ENCODE measurements at regions not wholly inside any gene's neighbourhood (a gene's known extent, or its start where the extent isn't known, plus 50 kb on each side); places are given as distances from the start of the nearest gene placed in this dataset.
"Not testable (repeated sequence)": the region's sequence is repeated elsewhere in the genome, so short reads cannot be mapped to it uniquely, and the experiment has no call there.

- Histone ChIP-seq H3K27me3 (replicated peaks; ENCODE audit: insufficient read depth) (no peaks in the 10 kb centered on the region), H4K20me1 (ENCODE audit: insufficient read depth) (no peaks in the 10 kb centered on the region), H3K9me3 (ENCODE audit: low read depth) (no peaks in the 10 kb centered on the region), H3F3A (ENCODE audit: insufficient read depth) (no peaks in the 10 kb centered on the region), H3K9ac (no peak overlapping the region), H3K27ac (no peak overlapping the region), H3K4me2 (ENCODE audit: unreplicated experiment) (no peak overlapping the region), H3K36me3 (ENCODE audit: low read depth) (no peaks in the 10 kb centered on the region), H2AFZ (no peak overlapping the region), H3K79me2 (ENCODE audit: insufficient read depth) (no peaks in the 10 kb centered on the region), H3K4me1 (ENCODE audit: insufficient read depth) (no peaks in the 10 kb centered on the region), H3K9me2 (ENCODE audit: insufficient read depth) (no peaks in the 10 kb centered on the region), H3K4me3 (no peak overlapping the region)
- no peak for DNase-seq
- in situ Hi-C loops (cut with MboI) = no loop called here
- 62 to 63% methylated on average over 3 of the region's 3 CpGs for WGBS, 2 experiments (ENCODE audit: low coverage in 1 of 2, low lambda C conversion rate in 2 of 2, missing lambda C conversion rate in 2 of 2)
- TF ChIP-seq EZH2phosphoT487 (IDR thresholded peaks at IDR 0.05; ENCODE audit: insufficient read depth, low read depth) (no peak), EZH2 (IDR thresholded peaks at IDR 0.05; ENCODE audit: insufficient read depth, poor library complexity, severe bottlenecking) (no peak)
Measured at GRCh38 chr4:173991814-173992213, 291.7 kb downstream of the FBXO8 start.

GRCh38 chr4:173991316-173991715 is 292.2 kb downstream of the FBXO8 start:
- WGBS, 2 experiments (ENCODE audit: low coverage in 1 of 2, low lambda C conversion rate in 2 of 2, missing lambda C conversion rate in 2 of 2) = 78 to 83% methylated on average over 1 of the region's 1 CpG
- Histone ChIP-seq H3K4me1 (ENCODE audit: insufficient read depth) (no peaks in the 10 kb centered on the region), H3K79me2 (ENCODE audit: insufficient read depth) (no peaks in the 10 kb centered on the region), H3K4me2 (ENCODE audit: unreplicated experiment) (no peak overlapping the region), H3K27ac (no peak overlapping the region), H3K4me3 (no peak overlapping the region), H3K36me3 (ENCODE audit: low read depth) (no peaks in the 10 kb centered on the region), H3K9me3 (ENCODE audit: low read depth) (no peaks in the 10 kb centered on the region), H3K9ac (no peak overlapping the region), H3F3A (ENCODE audit: insufficient read depth) (no peaks in the 10 kb centered on the region), H3K27me3 (replicated peaks; ENCODE audit: insufficient read depth) (no peaks in the 10 kb centered on the region), H4K20me1 (ENCODE audit: insufficient read depth) (no peaks in the 10 kb centered on the region), H2AFZ (no peak overlapping the region), H3K9me2 (ENCODE audit: insufficient read depth) (no peaks in the 10 kb centered on the region)
- in situ Hi-C loops (cut with MboI) = no loop called here
- no peak for DNase-seq
- TF ChIP-seq EZH2phosphoT487 (IDR thresholded peaks at IDR 0.05; ENCODE audit: insufficient read depth, low read depth) = no peak

GRCh38 chr4:173990869-173991210 is 292.6 kb downstream of the FBXO8 start:
- Histone ChIP-seq H3K4me1 (ENCODE audit: insufficient read depth) (no peaks in the 10 kb centered on the region), H3F3A (ENCODE audit: insufficient read depth) (no peaks in the 10 kb centered on the region), H3K9me2 (ENCODE audit: insufficient read depth) (no peaks in the 10 kb centered on the region), H3K36me3 (ENCODE audit: low read depth) (no peaks in the 10 kb centered on the region), H3K4me2 (ENCODE audit: unreplicated experiment) (no peak overlapping the region), H3K4me3 (no peak overlapping the region), H4K20me1 (ENCODE audit: insufficient read depth) (no peaks in the 10 kb centered on the region), H3K79me2 (ENCODE audit: insufficient read depth) (no peaks in the 10 kb centered on the region), H3K9me3 (ENCODE audit: low read depth) (no peaks in the 10 kb centered on the region), H2AFZ (no peak overlapping the region), H3K27ac (no peak overlapping the region), H3K9ac (no peak overlapping the region), H3K27me3 (replicated peaks; ENCODE audit: insufficient read depth) (no peaks in the 10 kb centered on the region)
- in situ Hi-C loops (cut with MboI) = no loop called here
- WGBS, 2 experiments (ENCODE audit: low coverage in 1 of 2, low lambda C conversion rate in 2 of 2, missing lambda C conversion rate in 2 of 2) = 78 to 82% methylated on average over 9 of the region's 9 CpGs
- no peak for TF ChIP-seq EZH2phosphoT487 (IDR thresholded peaks at IDR 0.05; ENCODE audit: insufficient read depth, low read depth)
- TF ChIP-seq EZH2 (IDR thresholded peaks at IDR 0.05; ENCODE audit: insufficient read depth, poor library complexity, severe bottlenecking) = no peak
- DNase-seq = no peak

GRCh38 chr4:173990126-173990868 is 293.2 kb downstream of the FBXO8 start:
- Histone ChIP-seq H3K4me1 (ENCODE audit: insufficient read depth) (no peaks in the 10 kb centered on the region), H3K4me3 (no peak overlapping the region), H3K9me2 (ENCODE audit: insufficient read depth) (no peaks in the 10 kb centered on the region), H3K36me3 (ENCODE audit: low read depth) (no peaks in the 10 kb centered on the region), H3K27me3 (replicated peaks; ENCODE audit: insufficient read depth) (no peaks in the 10 kb centered on the region), H3K9ac (no peak overlapping the region), H4K20me1 (ENCODE audit: insufficient read depth) (no peaks in the 10 kb centered on the region), H3F3A (ENCODE audit: insufficient read depth) (no peaks in the 10 kb centered on the region), H2AFZ (0 out of 2 replicates have a peak overlapping the region, but pooled peaks have one; percentile 6), H3K4me2 (ENCODE audit: unreplicated experiment) (no peak overlapping the region), H3K9me3 (ENCODE audit: low read depth) (no peaks in the 10 kb centered on the region), H3K79me2 (ENCODE audit: insufficient read depth) (no peaks in the 10 kb centered on the region), H3K27ac (no peak overlapping the region)
- in situ Hi-C loops (cut with MboI) = no loop called here
- TF ChIP-seq EZH2 (IDR thresholded peaks at IDR 0.05; ENCODE audit: insufficient read depth, poor library complexity, severe bottlenecking) = no peak
- TF ChIP-seq EZH2phosphoT487 (IDR thresholded peaks at IDR 0.05; ENCODE audit: insufficient read depth, low read depth) = no peak
- 33 to 35% methylated on average over 6 of the region's 6 CpGs for WGBS, 2 experiments (ENCODE audit: low coverage in 1 of 2, low lambda C conversion rate in 2 of 2, missing lambda C conversion rate in 2 of 2)
- DNase-seq = peak; percentile 68

- H3K27me3 ChIP-seq (replicated peaks; ENCODE audit: insufficient read depth); H3K36me3 ChIP-seq (ENCODE audit: low read depth); H2AFZ ChIP-seq; H3K79me2 ChIP-seq (ENCODE audit: insufficient read depth); H4K20me1 ChIP-seq (ENCODE audit: insufficient read depth); H3K9me3 ChIP-seq (ENCODE audit: low read depth); in situ Hi-C loops (cut with MboI); H3K9me2 ChIP-seq (ENCODE audit: insufficient read depth); H3K9ac ChIP-seq; H3F3A ChIP-seq (ENCODE audit: insufficient read depth); H3K4me3 ChIP-seq; H3K4me1 ChIP-seq (ENCODE audit: insufficient read depth); H3K4me2 ChIP-seq (ENCODE audit: unreplicated experiment); H3K27ac ChIP-seq; DNase-seq: not testable (repeated sequence)
- WGBS, 2 experiments (ENCODE audit: low coverage in 1 of 2, low lambda C conversion rate in 2 of 2, missing lambda C conversion rate in 2 of 2) = 67 to 75% methylated on average over 3 to 4 of the region's 4 CpGs
Measured at GRCh38 chr4:173963523-173963922, 319.9 kb downstream of the FBXO8 start.

Data from GM23248 (cell line).